GM12878 (cell line): ENCODE measurements at regions not wholly inside any gene's neighbourhood (a gene's known extent, or its start where the extent isn't known, plus 50 kb on each side); places are given as distances from the start of the nearest gene placed in this dataset.

Experiments used
- CTCF ChIP-seq, 3 experiments: IDR thresholded peaks in 2 of 3; conservative IDR thresholded peaks in 1 of 3; 2 replicates each; pipeline ENCODE4 v1.5.1; 2011; ENCODE audit warnings: low read depth in 3 of 3, low read length in 3 of 3, mild to moderate bottlenecking in 3 of 3, control low read depth in 2 of 3, moderate library complexity in 2 of 3, inconsistent platforms in 1 of 3, mixed read lengths in 1 of 3; ENCODE audit not compliant: control insufficient read depth in 2 of 3, insufficient read depth in 1 of 3; ENCODE audit errors: extremely low read depth in 1 of 3
- ETV6 ChIP-seq, 2 experiments: fragments of 450-650 bp in 1 of 2; IDR thresholded peaks in 1 of 2; conservative IDR thresholded peaks in 1 of 2; 2 replicates each; pipeline ENCODE4 v1.6.1; 2014; ENCODE audit warnings: antibody characterized with exemption in 1 of 2, borderline replicate concordance in 1 of 2, low read depth in 1 of 2, mild to moderate bottlenecking in 1 of 2, moderate library complexity in 1 of 2
- FOXM1 ChIP-seq: IDR thresholded peaks from 2 replicates; pipeline ENCODE4 v1.6.1; 2012; ENCODE audit warnings: low read depth, mild to moderate bottlenecking, inconsistent platforms, low read length, moderate library complexity
- MYB ChIP-seq: fragments of 150-350 bp; IDR thresholded peaks from 2 replicates; pipeline ENCODE4 v1.6.1; 2014; ENCODE audit warnings: mild to moderate bottlenecking, low read depth, low read length, borderline replicate concordance
- ZBTB4 ChIP-seq: fragments of 450-650 bp; formaldehyde crosslinking; IDR thresholded peaks from 2 replicates; pipeline ENCODE4 v1.4.0; 2022; ENCODE audit warnings: mild to moderate bottlenecking, moderate library complexity

GRCh38 chr2:172181840-172182239, 79.1 kb upstream of the DLX2 start:
- TF ChIP-seq ETV6 (conservative IDR thresholded peaks at IDR 0.05 in 1 of 2, IDR thresholded peaks at IDR 0.05 in 1 of 2; ENCODE audit: borderline replicate concordance in 1 of 2, low read depth in 1 of 2) (no peak), ZBTB4 (CRISPR knock-in tag) (no peak), FOXM1 (no peak), CTCF (IDR thresholded peaks at IDR 0.05 in 2 of 3, conservative IDR thresholded peaks at IDR 0.05 in 1 of 3; ENCODE audit: control insufficient read depth in 2 of 3, extremely low read depth in 1 of 3, insufficient read depth in 1 of 3, low read depth in 3 of 3, low read length in 3 of 3) (no peak), MYB (no peak)
